Motor neuron (in vitro differentiated cells): ENCODE measurements at regions not wholly inside any gene's neighbourhood (a gene's known extent, or its start where the extent isn't known, plus 50 kb on each side); places are given as distances from the start of the nearest gene placed in this dataset.

Experiments used
- ATAC-seq, 8 experiments: fragments of 200-7000 bp; cut with Tn5 transposase; replicated peaks in 6 of 8; 2 replicates each; pipeline ENCODE4 v1.8.0; 2021; ENCODE audit warnings: mild to moderate bottlenecking in 8 of 8, moderate library complexity in 8 of 8
- H3K27ac ChIP-seq, 2 donors: fragments of 250-450 bp; sonication (Bioruptor Pico); 2 replicates each; pipeline ENCODE4 v1.9.0; 2021; ENCODE audit warnings: antibody characterized with exemption in 2 of 2, mild to moderate bottlenecking in 2 of 2, moderate library complexity in 1 of 2
- H3K4me1 ChIP-seq, 2 donors: fragments of 250-450 bp; sonication (Bioruptor Pico); replicated peaks in 1 of 2; 2 replicates each; pipeline ENCODE4 v1.6.1; 2021; ENCODE audit warnings: antibody characterized with exemption in 2 of 2, mild to moderate bottlenecking in 2 of 2, moderate library complexity in 1 of 2
- H3K4me3 ChIP-seq, 5 donors: fragments of 250-450 bp; sonication (Bioruptor Pico); 2 replicates each; pipeline ENCODE4 v1.9.0; 2021; ENCODE audit warnings: antibody characterized with exemption in 5 of 5, mild to moderate bottlenecking in 5 of 5, moderate library complexity in 4 of 5
- WGBS, 10 experiments: fragments of 450-650 bp; shearing (Covaris generic); methylation state at CpG; one replicate each; pipeline ENCODE4 v1.0.0; 2022; 5-methylcytosine and 5-hydroxymethylcytosine counted together
- in situ Hi-C, 9 experiments: fragments of 400-800 bp; cut with MboI; loops; one replicate each; pipeline ENCODE4 v1.15.0; 2021; ENCODE audit warnings: low sequenced_read_pairs in 9 of 9, low pct_unique_long_range_greater_than_20kb in 2 of 9; ENCODE audit not compliant: unreplicated experiment in 9 of 9

- peak in 3 of 8 experiments; percentile 44 to 67 (median 61) for ATAC-seq
- in situ Hi-C loops = loop anchor here in 1 of 9 experiments (25.0 kb wide), 1 partner anchor 533 kb away; no protein-coding TSS in a partner anchor
- 6 to 96% (median 80%) methylated on average over 1 to 3 of the region's 3 CpGs; no CpG with 5 or more reads in 1 of the 10 experiments for WGBS, 10 experiments
These were observed 410.1 kb upstream of the PLXNA2 start for GRCh38 chr1:208654241-208654640.

GRCh38 chr1:208665936-208666335 is 421.8 kb upstream of the PLXNA2 start:
- Histone ChIP-seq H3K27ac (no peak overlapping the region), H3K4me3 (no peak overlapping the region), H3K4me1 (peaks cover 0 to 2% of the 10 kb centered on the region in 2 donors)
- in situ Hi-C loops = loop anchor here in 1 of 9 experiments (25.0 kb wide), 1 partner anchor 521 kb away; no protein-coding TSS in a partner anchor
- 15 to 100% (median 79%) methylated on average over 1 to 4 of the region's 4 CpGs for WGBS, 10 experiments
- ATAC-seq = no peak

More at GRCh38 chr1:208654241-208654640, 410.1 kb upstream of the PLXNA2 start:
- Histone ChIP-seq H3K4me3 (no peak overlapping the region), H3K4me1 (peaks cover 12 to 25% of the 10 kb centered on the region in 2 donors), H3K27ac (no peak overlapping the region)

GRCh38 chr1:208668991-208669390 is 424.8 kb upstream of the PLXNA2 start:
- peak in 2 of 8 experiments; percentile 17 to 52 for ATAC-seq
- 0 to 100% (median 100%) methylated on average over 1 of the region's 1 CpG; no CpG with 5 or more reads in 3 of the 10 experiments for WGBS, 10 experiments

GRCh38 chr1:208670778-208671177 is 426.6 kb upstream of the PLXNA2 start:
- WGBS, 10 experiments = 0 to 83% (median 50%) methylated on average over 1 to 2 of the region's 2 CpGs; no CpG with 5 or more reads in 3 of the 10 experiments
- peak in 2 of 8 experiments; percentile 8 to 40 for ATAC-seq
- H3K27ac ChIP-seq = no peak overlapping the region
- peaks cover 0 to 3% of the 10 kb centered on the region in 2 donors for H3K4me1 ChIP-seq
- no peak overlapping the region for H3K4me3 ChIP-seq
- in situ Hi-C loops = loop anchor here in 1 of 9 experiments (25.0 kb wide), 1 partner anchor 517 kb away; no protein-coding TSS in a partner anchor

More at GRCh38 chr1:208668991-208669390, 424.8 kb upstream of the PLXNA2 start:
- in situ Hi-C loops = loop anchor here in 1 of 9 experiments (25.0 kb wide), 1 partner anchor 518 kb away; no protein-coding TSS in a partner anchor
- Histone ChIP-seq H3K4me1 (peaks cover 0 to 3% of the 10 kb centered on the region in 2 donors), H3K27ac (no peak overlapping the region), H3K4me3 (no peak overlapping the region)

GRCh38 chr1:208681878-208682663 is 437.9 kb upstream of the PLXNA2 start:
- in situ Hi-C loops = no loop called here
- Histone ChIP-seq H3K4me3 (no peak overlapping the region), H3K4me1 (peaks cover 3 to 5% of the 10 kb centered on the region in 2 donors), H3K27ac (no peak overlapping the region)
- no peak for ATAC-seq
- WGBS, 10 experiments = 0 to 85% (median 49%) methylated on average over 1 to 4 of the region's 4 CpGs

GRCh38 chr1:208682664-208683013 is 438.5 kb upstream of the PLXNA2 start:
- in situ Hi-C loops = no loop called here
- Histone ChIP-seq H3K27ac (no peak overlapping the region), H3K4me3 (no peak overlapping the region), H3K4me1 (peaks cover 3 to 5% of the 10 kb centered on the region in 2 donors)
- WGBS, 10 experiments = 0 to 100% (median 81%) methylated on average over 1 to 2 of the region's 2 CpGs; no CpG with 5 or more reads in 4 of the 10 experiments
- ATAC-seq = no peak

- Histone ChIP-seq H3K4me1 (peaks cover 3 to 5% of the 10 kb centered on the region in 2 donors), H3K4me3 (no peak overlapping the region), H3K27ac (no peak overlapping the region)
- no peak for ATAC-seq
- in situ Hi-C loops = no loop called here
These were observed 439.0 kb upstream of the PLXNA2 start for GRCh38 chr1:208683141-208683540.

- WGBS, 10 experiments = 0 to 100% (median 97%) methylated on average over 1 to 2 of the region's 2 CpGs; no CpG with 5 or more reads in 4 of the 10 experiments
- no peak overlapping the region for H3K4me3 ChIP-seq
- H3K27ac ChIP-seq = no peak overlapping the region
- no peak for ATAC-seq
- H3K4me1 ChIP-seq = peaks cover 1 to 3% of the 10 kb centered on the region in 2 donors
- in situ Hi-C loops = no loop called here
These were observed 440.0 kb upstream of the PLXNA2 start for GRCh38 chr1:208684192-208684591.

GRCh38 chr1:208686592-208686991 is 442.4 kb upstream of the PLXNA2 start:
- H3K4me1 ChIP-seq = no peaks in the 10 kb centered on the region

GRCh38 chr1:208688656-208689315 is 444.6 kb upstream of the PLXNA2 start:
- H3K4me3 ChIP-seq = no peak overlapping the region
- H3K4me1 ChIP-seq = no peaks in the 10 kb centered on the region
- in situ Hi-C loops = no loop called here
- WGBS, 10 experiments = 14 to 96% (median 67%) methylated on average over 1 to 2 of the region's 2 CpGs; no CpG with 5 or more reads in 1 of the 10 experiments
- ATAC-seq = no peak
- H3K27ac ChIP-seq = no peak overlapping the region

More at GRCh38 chr1:208686592-208686991, 442.4 kb upstream of the PLXNA2 start:
- 0 to 89% (median 57%) methylated on average over 1 to 2 of the region's 2 CpGs; no CpG with 5 or more reads in 3 of the 10 experiments for WGBS, 10 experiments
- H3K4me3 ChIP-seq = no peak overlapping the region
- no peak overlapping the region for H3K27ac ChIP-seq
- in situ Hi-C loops = no loop called here
- no peak for ATAC-seq

- WGBS, 10 experiments = 0 to 83% (median 68%) methylated on average over 1 to 3 of the region's 3 CpGs
These were observed 446.8 kb upstream of the PLXNA2 start for GRCh38 chr1:208691012-208691411.

GRCh38 chr1:208709981-208710380 is 465.8 kb upstream of the PLXNA2 start:
- Histone ChIP-seq H3K4me1 (no peaks in the 10 kb centered on the region), H3K27ac (no peak overlapping the region), H3K4me3 (no peak overlapping the region)
- 10 to 92% (median 83%) methylated on average over 2 to 4 of the region's 4 CpGs; no CpG with 5 or more reads in 1 of the 10 experiments for WGBS, 10 experiments
- in situ Hi-C loops = no loop called here
- no peak for ATAC-seq

More at GRCh38 chr1:208691012-208691411, 446.8 kb upstream of the PLXNA2 start:
- ATAC-seq = no peak
- in situ Hi-C loops = no loop called here
- Histone ChIP-seq H3K4me1 (no peaks in the 10 kb centered on the region), H3K4me3 (no peak overlapping the region), H3K27ac (no peak overlapping the region)

- Histone ChIP-seq H3K4me1 (peaks cover 3 to 5% of the 10 kb centered on the region in 2 donors), H3K27ac (no peak overlapping the region), H3K4me3 (no peak overlapping the region)
- 79 to 89% (median 86%) methylated on average over 1 to 4 of the region's 4 CpGs; no CpG with 5 or more reads in 5 of the 10 experiments for WGBS, 10 experiments
- in situ Hi-C loops = no loop called here
- ATAC-seq = no peak
These were observed 470.1 kb upstream of the PLXNA2 start for GRCh38 chr1:208714323-208714722.
